ENCODE measurements at regions not wholly inside any gene's neighbourhood (a gene's known extent, or its start where the extent isn't known, plus 50 kb on each side); places are given as distances from the start of the nearest gene placed in this dataset.
"Not testable (repeated sequence)": the region's sequence is repeated elsewhere in the genome, so short reads cannot be mapped to it uniquely, and the experiment has no call there.

DNA sequence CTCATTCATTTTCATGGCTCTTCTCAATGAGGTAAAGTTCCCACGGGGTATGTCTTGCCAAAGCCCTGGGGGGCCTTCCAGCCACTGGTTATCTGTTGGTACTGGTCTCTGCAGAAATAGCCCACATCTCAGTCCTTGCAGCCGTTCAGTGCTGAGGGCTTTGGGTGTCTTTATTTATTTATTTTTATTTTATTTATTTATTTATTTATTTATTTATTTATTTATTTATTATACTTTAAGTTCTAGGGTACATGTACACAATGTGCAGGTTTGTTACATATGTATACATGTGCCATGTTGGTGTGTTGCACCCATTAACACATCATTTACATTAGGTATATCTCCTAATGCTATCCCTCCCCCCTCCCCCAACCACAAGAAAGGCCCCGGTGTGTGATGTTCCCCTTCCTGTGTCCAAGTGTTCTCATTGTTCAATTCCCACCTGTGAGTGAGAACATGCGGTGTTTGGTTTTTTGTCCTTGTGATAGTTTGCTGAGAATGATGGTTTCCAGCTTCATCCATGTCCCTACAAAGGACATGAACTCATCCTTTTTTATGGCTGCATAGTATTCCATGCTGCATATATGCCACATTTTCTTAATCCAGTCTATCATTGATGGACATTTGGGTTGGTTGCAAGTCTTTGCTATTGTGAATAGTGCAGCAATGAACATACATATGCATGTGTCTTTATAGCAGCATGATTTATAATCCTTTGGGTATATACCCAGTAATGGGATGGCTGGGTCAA lies 308.1 kb upstream of the B3GAT1 start:
- not testable (repeated sequence) for DNase-seq

DNA sequence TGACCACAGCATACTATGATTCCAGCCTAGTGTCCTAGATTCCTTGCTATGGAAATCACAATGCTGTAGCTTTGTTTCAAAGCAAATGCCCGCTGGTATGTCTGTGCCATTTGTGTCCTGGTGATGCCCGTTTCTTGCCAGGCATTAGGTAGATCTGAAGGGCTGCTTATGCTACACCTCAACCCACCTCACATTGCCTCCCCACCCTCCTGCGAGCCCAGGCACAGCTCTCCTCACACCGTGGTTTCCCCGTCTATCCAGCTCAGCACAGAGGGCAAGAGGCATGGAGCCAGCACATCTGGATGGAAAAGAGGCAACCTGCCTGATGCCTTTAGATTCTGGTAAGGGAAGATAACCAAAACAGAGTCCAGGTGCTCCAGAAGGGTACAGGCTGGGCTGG lies 307.4 kb upstream of the B3GAT1 start:
- no peak for DNase-seq

DNA sequence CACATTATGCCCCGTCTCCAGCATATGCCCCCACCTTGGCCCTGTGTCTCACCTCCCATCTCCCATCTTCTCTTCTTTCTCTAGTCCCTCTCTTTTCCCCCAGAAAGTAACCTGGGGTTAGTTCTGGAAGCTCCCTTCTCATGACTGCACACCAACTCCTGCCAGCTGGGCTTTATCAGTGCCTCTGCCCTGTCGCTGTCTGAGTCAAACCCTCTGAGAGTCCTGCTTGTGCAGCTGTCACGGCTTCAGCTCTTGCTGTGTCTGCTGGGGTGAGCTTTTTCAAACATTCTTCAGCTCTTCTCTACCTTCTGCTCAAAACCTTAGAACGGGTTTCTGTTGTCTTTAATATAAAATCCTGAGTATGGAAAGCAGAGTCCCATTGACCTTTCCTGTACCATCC lies 304.5 kb upstream of the B3GAT1 start:
- no peak for DNase-seq

DNA sequence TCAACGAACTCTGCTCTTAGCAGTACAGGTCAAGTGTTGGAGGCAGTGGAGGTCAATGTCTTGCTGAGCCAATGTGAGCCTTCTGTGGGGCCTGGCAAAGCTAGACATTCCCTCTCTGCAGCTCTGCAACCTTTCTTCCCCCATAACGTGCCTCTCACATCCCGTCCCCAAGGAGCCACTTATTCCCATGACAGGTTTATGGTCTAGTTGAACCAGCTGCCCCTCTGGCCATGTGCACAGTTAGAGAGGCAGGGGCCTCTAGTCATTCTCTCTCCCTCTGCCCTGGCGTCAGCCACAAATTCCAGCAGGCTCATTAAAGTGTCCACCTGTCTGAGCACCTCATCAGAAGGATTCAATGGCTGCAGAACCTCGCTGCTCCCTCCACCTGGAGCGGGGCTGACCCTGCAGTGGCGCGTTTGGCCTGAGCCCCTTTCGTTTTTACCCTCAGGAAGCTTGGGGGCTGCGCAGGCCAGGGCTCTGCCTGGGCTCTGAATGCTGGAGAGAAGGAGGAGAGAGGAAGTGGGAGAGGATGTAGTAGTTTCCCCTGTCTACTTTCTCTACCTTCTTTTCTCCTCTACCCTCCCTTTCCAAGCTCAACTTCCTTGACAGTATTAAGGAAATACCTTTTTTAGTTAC lies 302.1 kb upstream of the B3GAT1 start:
- no peak for DNase-seq

DNA sequence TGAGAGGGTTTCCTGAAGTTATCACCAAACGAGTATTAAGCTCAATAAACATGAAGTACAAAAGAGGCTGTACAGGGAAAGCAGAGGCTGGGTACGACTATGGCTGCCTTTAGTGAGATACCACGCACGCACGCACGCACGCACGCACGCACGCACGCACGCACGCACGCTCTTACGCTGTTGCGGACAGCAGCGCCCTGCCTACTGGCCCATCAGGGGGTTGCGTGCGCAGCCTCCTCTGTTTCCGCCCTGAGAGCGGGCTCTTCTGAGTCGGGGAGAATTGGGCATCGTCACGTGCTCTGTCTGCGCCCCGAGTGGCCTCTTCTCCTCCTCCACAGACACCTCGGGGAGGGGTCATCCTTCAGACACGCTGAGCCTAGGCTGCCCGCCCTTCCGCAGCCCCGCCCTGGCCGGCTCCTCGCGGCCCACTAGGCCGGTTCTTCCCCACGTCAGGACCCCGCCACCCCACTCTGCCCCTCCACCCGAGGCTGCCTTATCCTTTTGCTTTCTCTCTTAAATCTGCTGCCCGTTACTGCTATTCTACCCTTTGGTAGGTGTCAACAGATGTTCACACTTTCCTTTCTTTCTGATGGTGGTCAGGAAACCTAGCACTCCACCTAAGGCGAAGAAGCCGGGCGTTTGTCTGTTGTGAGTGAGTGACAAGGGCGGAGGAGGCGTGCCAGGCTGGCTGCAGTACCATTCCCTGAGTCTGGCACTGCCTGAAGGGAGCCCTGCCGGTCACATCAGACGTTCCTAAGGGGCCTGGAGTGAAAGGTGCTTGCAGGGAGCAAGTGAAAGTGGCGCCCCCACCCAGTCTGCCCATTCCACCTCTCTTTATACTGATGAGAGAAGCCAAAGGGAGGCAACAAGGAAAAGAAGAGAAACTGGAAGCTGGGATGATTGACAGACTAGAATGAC lies 300.4 kb upstream of the B3GAT1 start:
- no peak for DNase-seq

DNA sequence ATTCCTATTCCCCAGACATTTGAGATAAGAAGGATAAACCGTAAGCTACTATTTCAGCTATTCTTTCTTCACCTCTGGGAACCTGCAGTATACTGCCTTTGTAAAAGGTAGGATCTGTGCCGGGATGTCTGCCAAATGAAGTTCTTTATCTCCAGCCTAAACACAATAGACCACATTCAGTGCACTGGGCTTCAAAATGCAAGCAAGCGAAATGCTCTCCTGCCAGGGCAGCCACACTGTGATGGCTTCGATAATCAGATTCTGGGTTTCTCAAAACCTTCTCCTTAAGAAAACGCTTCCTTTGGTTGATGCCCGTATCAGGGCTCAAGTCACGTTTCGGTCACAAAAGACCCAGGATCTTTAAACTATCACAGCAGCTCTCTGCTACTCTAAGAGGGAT lies 299.5 kb upstream of the B3GAT1 start:
- no peak for DNase-seq

DNA sequence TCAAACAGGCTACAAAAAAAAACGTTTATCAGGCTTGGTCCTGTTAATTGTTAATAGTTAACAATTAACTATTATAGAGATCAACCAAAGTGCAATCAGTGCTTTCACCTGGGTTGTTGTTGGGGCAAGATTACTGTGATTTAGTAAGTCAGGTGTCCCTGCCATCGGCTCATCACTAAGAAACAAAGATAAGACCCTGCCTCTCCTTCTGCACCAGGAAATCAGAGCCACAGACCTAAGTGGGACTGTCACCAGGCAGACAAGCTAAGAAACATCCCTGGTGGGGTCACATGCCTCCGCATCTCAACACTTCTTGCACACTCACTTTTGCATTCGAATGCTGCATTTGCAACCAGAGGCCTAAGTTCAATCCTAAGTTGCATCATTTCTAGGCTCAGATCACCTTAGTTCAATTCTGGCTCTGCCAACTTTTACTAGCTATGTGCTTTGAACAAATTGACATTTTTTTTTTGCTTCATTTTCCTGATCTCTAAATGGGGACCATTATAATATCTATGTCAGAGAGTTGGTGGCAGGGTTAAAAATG lies 298.9 kb upstream of the B3GAT1 start:
- DNase-seq: no peak

DNA sequence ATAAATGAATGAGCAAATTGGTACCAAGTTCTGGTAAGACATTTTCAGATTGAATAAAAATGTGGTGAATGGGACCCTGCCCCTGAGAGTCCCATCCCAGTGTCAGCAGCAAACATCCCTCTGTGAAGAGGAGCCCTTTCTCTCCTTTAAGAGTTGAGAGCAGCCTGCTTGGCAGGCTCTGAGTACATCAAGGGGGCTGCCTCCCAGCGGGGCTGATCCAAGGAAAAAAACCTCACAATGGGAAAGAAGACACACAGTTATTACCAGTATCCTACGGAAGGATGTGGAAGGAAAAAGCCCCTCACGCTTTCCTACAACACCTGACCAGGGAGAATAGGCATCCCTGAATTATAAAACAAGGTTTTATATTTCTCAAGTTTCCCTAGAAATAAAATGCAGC lies 293.8 kb upstream of the B3GAT1 start:
- no peak for DNase-seq

DNA sequence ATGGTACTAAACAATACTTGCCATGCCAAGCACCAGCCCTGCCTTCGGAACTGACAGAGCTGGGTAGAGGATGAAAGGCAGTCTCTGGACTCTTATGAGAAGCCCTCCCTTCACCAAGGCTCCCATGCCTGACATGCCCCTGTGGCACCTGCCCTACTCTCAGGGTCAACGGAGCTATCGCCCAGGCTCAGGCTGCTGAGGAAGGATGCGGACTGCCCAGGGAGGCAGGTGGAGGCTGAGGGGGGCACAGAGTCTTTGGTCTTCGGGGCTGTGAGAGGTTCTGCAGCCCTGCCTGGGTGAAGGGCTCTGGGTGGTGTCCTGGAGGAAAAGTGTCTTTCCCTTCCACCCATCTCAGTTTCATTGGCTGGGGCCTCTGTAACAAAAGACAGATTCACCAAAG lies 290.8 kb upstream of the B3GAT1 start:
- DNase-seq: no peak

DNA sequence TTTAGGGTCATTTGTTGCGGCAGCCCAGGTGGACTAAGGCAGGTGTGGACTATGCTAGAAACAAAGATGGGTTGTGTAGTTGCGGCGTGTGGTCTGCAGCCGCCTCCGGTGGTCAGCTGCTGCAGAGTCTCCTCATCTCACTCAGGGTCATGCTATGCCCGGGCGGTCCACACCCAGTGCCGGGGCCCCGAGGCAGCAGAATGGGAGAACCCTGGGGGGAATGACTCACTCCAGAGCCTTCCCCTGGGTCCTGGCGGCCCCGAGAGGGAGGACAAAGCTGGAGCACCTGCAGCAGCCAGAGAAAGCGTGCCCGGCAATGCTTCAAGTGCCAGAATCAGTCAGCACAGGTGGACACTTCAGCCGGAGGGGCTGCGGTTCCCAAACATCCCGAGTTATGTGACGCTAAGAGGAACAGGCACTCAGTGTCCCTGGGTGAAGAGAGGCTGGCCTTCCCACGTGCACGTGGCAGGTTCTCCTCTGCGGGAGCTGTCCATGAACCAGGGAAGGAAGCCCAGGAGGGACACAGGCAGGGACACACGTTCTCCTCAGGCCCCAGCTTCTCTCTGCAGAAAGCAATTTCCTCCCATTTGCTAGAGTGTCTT lies 289.6 kb upstream of the B3GAT1 start:
- DNase-seq: no peak

DNA sequence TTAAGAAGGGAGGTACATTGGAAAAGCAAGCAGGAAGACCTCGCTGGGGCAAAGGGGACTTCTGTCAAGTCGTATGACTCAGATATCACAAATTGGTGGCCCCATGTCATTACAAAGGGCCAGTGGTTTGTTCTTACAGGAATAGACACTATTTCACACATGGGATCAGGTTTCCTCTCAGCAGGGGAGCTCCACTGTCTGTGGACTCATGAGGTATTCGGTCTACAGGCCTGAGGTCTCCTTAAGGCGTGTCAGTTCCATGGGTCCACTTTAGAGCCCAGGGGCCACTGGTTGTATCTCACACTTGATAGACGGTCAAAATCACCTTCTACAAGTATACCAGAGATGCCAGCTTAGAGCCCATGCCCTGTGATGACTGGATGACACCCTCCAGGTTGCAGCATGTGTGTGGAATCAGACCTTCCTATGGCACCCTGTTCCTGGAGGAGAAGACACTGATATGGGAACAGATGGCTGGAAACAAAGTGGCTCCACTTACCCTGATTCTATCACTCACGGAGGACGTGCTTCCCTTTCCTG lies 288.1 kb upstream of the B3GAT1 start:
- no peak for DNase-seq

DNA sequence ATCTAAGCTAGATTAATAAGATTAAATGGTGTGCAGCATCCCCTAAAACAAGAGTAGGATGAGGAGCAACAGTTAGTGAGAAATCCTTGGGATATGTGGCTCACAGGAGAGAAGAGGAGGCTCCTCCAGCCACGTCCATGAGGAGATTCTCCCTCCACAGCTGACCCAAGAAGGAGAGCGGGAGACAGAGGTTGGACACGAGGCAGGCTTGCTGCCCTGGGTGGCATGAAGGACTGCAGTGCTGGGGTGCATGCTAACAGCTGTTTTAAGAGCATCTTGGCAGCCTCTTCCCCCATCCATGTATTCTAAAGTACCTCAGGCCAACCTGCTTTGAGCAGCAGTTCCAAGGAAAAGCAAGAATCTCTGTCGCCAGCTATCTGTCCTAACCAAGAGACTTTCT lies 284.4 kb upstream of the B3GAT1 start:
- DNase-seq: no peak

DNA sequence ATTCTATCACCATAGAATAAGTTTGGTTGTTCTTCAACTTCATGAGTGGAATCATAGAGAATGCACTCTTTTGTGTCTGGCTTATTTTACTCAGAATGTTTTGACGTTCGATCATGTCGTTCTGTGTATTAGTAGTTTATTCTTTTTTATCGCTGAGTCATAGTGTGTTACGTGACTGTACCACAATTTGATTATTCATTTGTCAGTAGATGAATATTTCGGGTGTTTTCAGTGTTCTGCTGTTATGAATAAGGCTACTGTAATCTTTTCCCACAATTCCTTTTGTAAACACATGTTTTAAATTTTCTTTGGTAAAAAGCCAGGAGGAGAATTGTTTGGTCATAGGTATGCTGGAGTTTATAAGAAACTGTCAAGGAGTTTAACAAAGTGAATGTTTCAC lies 279.9 kb upstream of the B3GAT1 start:
- DNase-seq: no peak

DNA sequence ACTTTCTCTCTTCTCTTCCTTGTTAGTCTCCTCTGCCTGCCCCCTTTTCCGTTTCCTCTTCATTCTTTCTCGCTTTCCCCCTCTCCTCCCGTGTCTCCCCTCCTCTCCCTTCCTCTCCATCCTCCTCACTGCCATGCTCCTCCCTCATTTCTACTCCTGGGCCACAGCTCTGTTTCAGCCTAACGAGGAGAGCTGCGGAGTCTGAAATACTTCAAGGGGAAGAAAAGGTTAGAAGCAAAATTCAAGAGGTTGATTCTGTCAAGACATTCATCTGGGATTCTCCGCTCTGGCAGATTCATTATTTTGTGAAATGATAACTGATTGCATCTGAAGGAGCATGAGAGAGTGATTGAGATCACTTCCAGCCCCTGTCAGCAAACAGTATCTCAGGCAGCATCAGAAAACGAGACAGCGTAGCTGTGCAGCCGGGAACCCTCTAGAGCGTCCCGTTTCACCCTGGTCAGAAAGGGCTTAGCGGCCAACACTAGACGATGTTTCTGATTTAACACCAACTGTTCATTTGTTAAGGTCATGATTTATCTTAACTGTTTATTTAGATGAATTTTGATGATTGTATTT lies 279.3 kb upstream of the B3GAT1 start:
- DNase-seq: no peak

DNA sequence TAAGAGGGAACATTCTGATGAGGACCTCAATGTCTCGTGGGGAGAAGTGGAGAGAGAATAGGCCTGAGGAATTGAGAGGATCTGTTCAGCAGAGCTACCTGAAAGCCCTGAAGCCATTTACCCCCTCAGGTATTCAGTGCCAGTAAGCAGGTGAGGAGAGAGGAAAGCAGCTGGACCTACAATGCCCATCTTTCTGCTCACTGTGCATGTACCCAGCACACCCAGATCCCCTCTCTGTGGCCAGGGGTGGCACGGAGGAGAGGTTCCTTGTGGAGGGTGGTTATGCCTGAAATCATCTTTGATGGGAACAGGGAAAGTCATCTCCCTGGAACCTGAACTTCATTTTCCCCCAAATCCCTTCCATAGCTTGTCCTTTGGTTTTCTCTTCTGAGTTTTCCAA lies 277.8 kb upstream of the B3GAT1 start:
- no peak for DNase-seq

DNA sequence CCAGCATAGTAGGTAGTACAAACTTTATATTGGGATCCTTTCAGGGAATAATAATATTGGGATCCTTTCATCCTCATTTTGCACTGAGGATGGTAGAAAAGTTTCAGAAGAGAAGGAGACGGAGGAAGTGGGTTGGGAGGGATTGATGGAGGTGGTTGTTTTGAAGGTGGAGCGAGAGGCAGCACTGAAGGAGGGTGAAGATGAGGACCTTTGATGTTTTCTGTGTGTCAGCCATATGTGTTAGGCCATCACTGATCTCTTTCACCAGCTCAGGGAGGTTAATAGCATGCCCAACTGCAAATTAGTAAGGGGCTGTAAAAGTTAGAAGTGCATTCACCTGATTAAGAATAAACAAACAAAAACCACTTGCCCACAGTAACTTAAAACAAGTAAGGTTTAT lies 275.5 kb upstream of the B3GAT1 start:
- no peak for DNase-seq

DNA sequence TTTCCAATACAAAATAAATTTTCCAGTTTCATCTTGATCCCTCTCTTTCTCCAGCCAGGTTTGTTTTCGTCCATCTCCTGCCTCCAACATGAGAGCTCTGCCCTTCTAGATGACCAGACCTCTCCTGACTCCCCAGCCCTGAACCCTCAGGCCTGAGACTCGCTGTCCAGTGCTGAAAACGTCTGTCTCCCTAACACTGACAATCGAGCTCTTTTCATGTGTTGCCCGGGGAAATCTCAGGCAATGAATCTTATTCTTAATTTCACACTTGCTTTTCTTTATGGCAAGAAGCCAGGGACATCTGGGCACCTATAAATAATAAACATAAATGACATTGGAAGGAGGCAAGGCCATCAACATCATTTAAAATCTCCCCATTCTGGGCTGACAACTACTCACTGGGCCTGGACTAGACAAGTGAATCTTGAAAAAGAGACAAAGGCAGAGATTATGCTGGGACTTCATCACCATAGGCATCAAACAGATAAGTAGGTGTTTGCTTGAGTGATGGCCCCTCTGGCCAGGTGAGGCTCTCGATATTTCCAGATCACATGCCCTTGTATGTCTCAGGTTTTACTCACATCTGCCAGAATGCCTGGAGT lies 274.5 kb upstream of the B3GAT1 start:
- DNase-seq: no peak

DNA sequence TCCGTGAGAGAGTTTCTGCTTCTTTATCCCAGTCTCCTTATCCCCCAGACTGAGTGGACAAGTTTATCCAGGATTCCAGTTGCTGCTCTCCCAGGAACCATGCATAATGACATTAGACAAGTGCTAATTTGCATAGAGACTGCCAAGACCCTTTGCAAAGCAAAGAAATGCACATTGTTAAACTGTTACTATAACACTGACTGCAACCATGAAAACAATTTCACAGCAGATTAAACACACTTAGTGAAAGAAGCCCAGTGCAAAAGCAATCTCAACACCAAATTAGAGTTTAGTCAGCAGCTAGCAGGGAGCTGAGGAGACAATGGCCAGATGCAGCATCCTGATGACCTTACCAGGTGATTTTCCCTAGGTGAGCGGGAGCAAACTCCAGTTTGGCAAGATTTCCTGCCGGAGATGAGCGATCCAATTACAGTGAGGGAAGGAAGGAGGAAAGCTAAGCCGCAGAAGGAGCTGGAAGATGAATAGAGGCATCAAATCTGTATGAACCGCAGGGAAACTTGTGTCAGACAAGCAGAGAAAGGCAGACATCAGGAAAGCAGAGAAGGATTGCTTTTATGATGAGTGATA lies 273.8 kb upstream of the B3GAT1 start:
- DNase-seq: no peak

DNA sequence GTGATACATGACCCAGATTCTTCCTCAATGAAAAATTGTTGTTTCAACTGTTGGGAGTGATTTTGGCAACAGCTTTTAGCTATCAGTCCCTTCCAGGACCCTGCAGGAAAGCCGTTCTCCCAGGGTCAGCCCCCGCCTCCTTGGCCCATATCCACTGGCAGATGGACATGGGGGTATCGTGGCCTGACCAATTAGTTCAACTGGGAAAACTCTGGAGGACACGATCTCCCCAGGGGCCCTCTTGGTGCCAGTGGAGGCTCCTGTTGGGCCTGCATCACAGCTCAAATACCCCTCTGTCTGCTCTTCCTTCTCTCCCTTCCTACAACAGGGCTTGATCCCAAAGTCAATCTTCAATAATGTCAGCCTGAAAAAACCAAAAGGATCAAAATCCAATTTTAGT lies 272.5 kb upstream of the B3GAT1 start:
- no peak for DNase-seq

DNA sequence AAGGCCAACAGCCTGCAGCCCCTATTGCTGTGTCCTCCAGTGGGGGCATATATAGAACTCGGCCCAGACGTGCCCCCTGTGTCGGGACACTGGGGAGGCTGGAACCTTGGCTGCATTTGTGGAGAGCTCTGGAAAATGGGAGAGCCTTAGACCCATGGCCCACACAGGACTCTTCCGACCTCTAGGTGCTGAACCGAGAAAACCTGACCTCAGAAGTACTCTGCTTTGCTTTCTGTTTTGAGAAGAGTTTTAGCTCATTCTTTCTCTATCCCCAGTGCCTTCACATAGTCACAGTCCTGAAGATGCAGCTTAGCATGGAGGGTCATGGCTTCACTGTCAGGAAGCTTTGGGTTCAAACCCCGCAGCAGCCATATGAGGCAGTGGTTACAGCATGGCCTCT lies 271.8 kb upstream of the B3GAT1 start:
- no peak for DNase-seq

DNA sequence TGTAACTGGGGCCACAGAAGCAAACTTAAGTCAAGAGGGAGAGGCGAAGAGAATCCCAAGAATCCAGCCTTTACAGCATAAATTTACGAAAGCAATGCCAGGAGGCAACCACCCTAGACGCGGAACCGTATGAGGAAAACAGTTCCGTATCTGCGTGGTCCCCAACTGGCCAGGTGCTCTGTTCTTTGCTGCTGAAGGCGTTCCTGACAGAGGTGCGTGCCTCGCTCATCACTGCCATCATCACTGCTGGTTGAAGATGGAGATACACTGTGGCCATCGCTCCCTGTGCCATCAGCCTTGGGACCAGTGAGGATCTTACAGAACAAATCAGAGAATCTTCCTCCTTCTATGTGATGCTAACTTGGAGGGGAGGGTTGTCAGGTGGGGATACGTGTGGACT lies 270.5 kb upstream of the B3GAT1 start:
- no peak for DNase-seq

DNA sequence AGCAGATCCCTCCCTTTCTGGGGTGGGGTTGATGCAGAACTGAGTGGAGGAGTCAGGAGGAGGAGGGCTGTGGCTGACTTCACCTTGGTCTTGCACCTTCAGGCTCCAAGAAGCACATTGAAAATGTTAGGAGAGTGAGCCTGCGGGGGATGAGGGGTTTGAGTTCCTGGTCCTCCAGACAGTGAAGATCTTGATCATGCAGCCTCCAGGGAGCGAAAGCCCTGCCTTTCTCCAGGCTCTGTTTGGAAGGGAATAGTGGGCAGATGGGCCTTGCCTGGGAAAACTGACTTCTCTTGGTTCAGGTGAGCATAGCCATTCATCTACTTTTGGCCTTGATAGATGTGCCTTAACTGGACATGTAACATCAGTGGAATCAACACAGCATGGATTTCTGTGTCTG lies 267.6 kb upstream of the B3GAT1 start:
- no peak for DNase-seq
